WTC11 (cell line): ENCODE measurements at regions not wholly inside any gene's neighbourhood (a gene's known extent, or its start where the extent isn't known, plus 50 kb on each side); places are given as distances from the start of the nearest gene placed in this dataset.

Source experiments
- ATAC-seq: fragments of 200-7000 bp; cut with Tn5 transposase; 2 replicates; pipeline ENCODE4 v1.10.0; 2021; ENCODE audit warnings: mild to moderate bottlenecking, moderate library complexity
- CTCF ChIA-PET: fragments of 300-600 bp; sonication (Branson Sonifier 250); formaldehyde crosslinking; loops from one replicate; lab custom pipeline; 2021; ENCODE audit warnings: antibody characterized with exemption; lab: Charles Lee
- POLR2A ChIA-PET: fragments of 350-600 bp; sonication (Branson Sonifier 250); formaldehyde crosslinking; loops from one replicate; lab custom pipeline; 2021; ENCODE audit warnings: antibody characterized with exemption; lab: Charles Lee
- DNase-seq: peaks from one replicate; pipeline ENCODE4 v3.0.0; 2021; ENCODE audit warnings: low spot score
- H3K27ac Mint-ChIP-seq: 2 replicates; pipeline ENCODE4 v1.8.0; 2021; ENCODE audit warnings: mixed read lengths
- H3K27me3 Mint-ChIP-seq: 2 replicates; pipeline ENCODE4 v1.8.0; 2021; ENCODE audit warnings: low read depth, mild to moderate bottlenecking, moderate library complexity, mixed read lengths
- H3K36me3 Mint-ChIP-seq: 2 replicates; pipeline ENCODE4 v1.8.0; 2021; ENCODE audit warnings: mixed read lengths
- H3K4me1 Mint-ChIP-seq: 2 replicates; pipeline ENCODE4 v1.8.0; 2022; ENCODE audit warnings: mixed read lengths
- H3K4me3 Mint-ChIP-seq: 2 replicates; pipeline ENCODE4 v1.8.0; 2021; ENCODE audit warnings: mild to moderate bottlenecking, moderate library complexity, mixed read lengths
- H3K9me3 Mint-ChIP-seq: 2 replicates; pipeline ENCODE4 v1.8.0; 2021; ENCODE audit warnings: mixed read lengths
- ARID4B ChIP-seq: sonication (generic); formaldehyde crosslinking; IDR thresholded peaks from 2 replicates; pipeline ENCODE4 v1.8.0; 2023; ENCODE audit warnings: missing genetic modification reagents, mild to moderate bottlenecking, borderline replicate concordance
- CDX4 ChIP-seq: fragments of 250-450 bp; sonication (Bioruptor Pico); IDR thresholded peaks from 2 replicates; pipeline ENCODE4 v1.9.0; 2021; ENCODE audit warnings: moderate library complexity, mild to moderate bottlenecking, inconsistent platforms, borderline replicate concordance
- CTCF ChIP-seq: fragments of 200-600 bp; IDR thresholded peaks from 2 replicates; pipeline ENCODE4 v1.8.0; 2022; ENCODE audit warnings: antibody characterized with exemption
- E2F5 ChIP-seq: sonication (generic); formaldehyde crosslinking; IDR thresholded peaks from 2 replicates; pipeline ENCODE4 v1.8.1; 2022; ENCODE audit warnings: mild to moderate bottlenecking, moderate library complexity, missing genetic modification reagents
- ELF4 ChIP-seq: sonication (generic); formaldehyde crosslinking; IDR thresholded peaks from 2 replicates; pipeline ENCODE4 v1.8.1; 2022; ENCODE audit warnings: low read depth, mild to moderate bottlenecking, moderate library complexity, missing genetic modification reagents
- GTF2I ChIP-seq: fragments of 250-450 bp; sonication (Bioruptor Pico); conservative IDR thresholded peaks from 2 replicates; pipeline ENCODE4 v1.4.0; 2021; ENCODE audit warnings: mild to moderate bottlenecking
- IRF2 ChIP-seq: sonication (generic); formaldehyde crosslinking; IDR thresholded peaks from 2 replicates; pipeline ENCODE4 v1.8.0; 2022; ENCODE audit warnings: low read depth, missing genetic modification reagents, borderline replicate concordance
- MAX ChIP-seq: sonication (generic); formaldehyde crosslinking; IDR thresholded peaks from 2 replicates; pipeline ENCODE4 v1.8.0; 2022; ENCODE audit warnings: mild to moderate bottlenecking, missing genetic modification reagents
- MXD4 ChIP-seq: fragments of 250-450 bp; sonication (Bioruptor Pico); IDR thresholded peaks from 2 replicates; pipeline ENCODE4 v1.8.0; 2021; ENCODE audit warnings: mild to moderate bottlenecking, moderate library complexity, borderline replicate concordance
- NR2C2 ChIP-seq: sonication (generic); formaldehyde crosslinking; IDR thresholded peaks from 2 replicates; pipeline ENCODE4 v1.8.0; 2022; ENCODE audit warnings: mild to moderate bottlenecking, missing genetic modification reagents
- TP53 ChIP-seq: sonication (generic); formaldehyde crosslinking; IDR thresholded peaks from 2 replicates; pipeline ENCODE4 v1.8.1; 2023; ENCODE audit warnings: mild to moderate bottlenecking, missing genetic modification reagents
- USF1 ChIP-seq: sonication (generic); formaldehyde crosslinking; IDR thresholded peaks from 2 replicates; pipeline ENCODE4 v1.8.0; 2022; ENCODE audit warnings: mild to moderate bottlenecking, missing genetic modification reagents
- ZNF396 ChIP-seq: fragments of 250-450 bp; sonication (Bioruptor Pico); IDR thresholded peaks from 2 replicates; pipeline ENCODE4 v1.8.0; 2021; ENCODE audit warnings: mild to moderate bottlenecking, moderate library complexity, borderline replicate concordance
- ZNF425 ChIP-seq: fragments of 250-450 bp; sonication (Bioruptor Pico); conservative IDR thresholded peaks from 2 replicates; pipeline ENCODE4 v1.9.0; 2021; ENCODE audit warnings: mild to moderate bottlenecking
- ZNF512 ChIP-seq: sonication (generic); formaldehyde crosslinking; IDR thresholded peaks from 2 replicates; pipeline ENCODE4 v1.8.1; 2022; ENCODE audit warnings: missing genetic modification reagents, borderline replicate concordance
- ZNF532 ChIP-seq: fragments of 250-450 bp; sonication (Bioruptor Pico); IDR thresholded peaks from 2 replicates; pipeline ENCODE4 v1.9.0; 2021; ENCODE audit warnings: mild to moderate bottlenecking, borderline replicate concordance

GRCh38 chr5:96610747-96611146 lies 51.4 kb upstream of the CAST start (continued):
- TF ChIP-seq CTCF (no peak), USF1 (no peak), TP53 (CRISPR knock-in tag) (no peak), NR2C2 (CRISPR knock-in tag) (no peak), GTF2I (no peak)

GRCh38 chr5:96611946-96612345 lies 50.2 kb upstream of the CAST start:
- H3K27me3 Mint-ChIP-seq = no peaks in the 10 kb centered on the region; the same call in 1 of the 2 replicates
- ChIA-PET CTCF (no interaction called here), POLR2A (no interaction called here)
- H3K4me1 Mint-ChIP-seq = peaks cover 3% of the 10 kb centered on the region
- peaks cover 20% of the 10 kb centered on the region for H3K9me3 Mint-ChIP-seq
- no peak for DNase-seq
- no peak for ATAC-seq
- H3K27ac Mint-ChIP-seq = no peak overlapping the region
- H3K36me3 Mint-ChIP-seq = no peaks in the 10 kb centered on the region
- no peak overlapping the region for H3K4me3 Mint-ChIP-seq
- no peak for TF ChIP-seq E2F5 (CRISPR knock-in tag)
- no peak for TF ChIP-seq IRF2 (CRISPR knock-in tag)
- no peak for TF ChIP-seq CDX4 (CRISPR knock-in tag)
- no peak for TF ChIP-seq ZNF396 (CRISPR knock-in tag)
- no peak for TF ChIP-seq ELF4 (CRISPR knock-in tag)
- no peak for TF ChIP-seq MXD4 (CRISPR knock-in tag)
- TF ChIP-seq MAX = no peak
- no peak for TF ChIP-seq ZNF512 (CRISPR knock-in tag)
- no peak for TF ChIP-seq ARID4B (CRISPR knock-in tag)
- no peak for TF ChIP-seq ZNF532 (CRISPR knock-in tag)
- no peak for TF ChIP-seq ZNF425 (CRISPR knock-in tag)
- TF ChIP-seq CTCF = no peak
